ENCODE measurements at regions not wholly inside any gene's neighbourhood (a gene's known extent, or its start where the extent isn't known, plus 50 kb on each side); places are given as distances from the start of the nearest gene placed in this dataset.

DNA sequence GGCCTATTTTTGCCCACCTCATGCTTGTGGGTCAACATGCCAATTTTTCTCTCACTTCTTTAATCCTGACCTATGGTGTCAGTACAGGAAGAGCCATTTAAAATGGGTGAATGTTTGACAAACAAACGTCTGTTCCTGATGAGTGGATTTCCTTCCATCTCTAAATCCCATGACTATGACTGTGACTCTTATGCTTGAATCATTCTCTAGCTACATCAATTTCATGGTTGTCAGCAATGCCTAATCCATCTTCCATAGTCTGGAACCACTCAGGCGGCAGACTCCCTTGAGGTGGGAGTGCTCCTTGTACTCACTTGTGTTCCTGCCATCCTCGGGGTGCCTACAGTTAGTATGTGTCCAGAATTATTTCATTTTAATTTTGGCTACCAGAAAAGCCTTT lies 194.9 kb upstream of the RPS6KA3 start:
- DNase-seq = no peak

GRCh38 chrX:20461002-20461401 lies 194.3 kb upstream of the RPS6KA3 start:
- no peak for DNase-seq

DNA sequence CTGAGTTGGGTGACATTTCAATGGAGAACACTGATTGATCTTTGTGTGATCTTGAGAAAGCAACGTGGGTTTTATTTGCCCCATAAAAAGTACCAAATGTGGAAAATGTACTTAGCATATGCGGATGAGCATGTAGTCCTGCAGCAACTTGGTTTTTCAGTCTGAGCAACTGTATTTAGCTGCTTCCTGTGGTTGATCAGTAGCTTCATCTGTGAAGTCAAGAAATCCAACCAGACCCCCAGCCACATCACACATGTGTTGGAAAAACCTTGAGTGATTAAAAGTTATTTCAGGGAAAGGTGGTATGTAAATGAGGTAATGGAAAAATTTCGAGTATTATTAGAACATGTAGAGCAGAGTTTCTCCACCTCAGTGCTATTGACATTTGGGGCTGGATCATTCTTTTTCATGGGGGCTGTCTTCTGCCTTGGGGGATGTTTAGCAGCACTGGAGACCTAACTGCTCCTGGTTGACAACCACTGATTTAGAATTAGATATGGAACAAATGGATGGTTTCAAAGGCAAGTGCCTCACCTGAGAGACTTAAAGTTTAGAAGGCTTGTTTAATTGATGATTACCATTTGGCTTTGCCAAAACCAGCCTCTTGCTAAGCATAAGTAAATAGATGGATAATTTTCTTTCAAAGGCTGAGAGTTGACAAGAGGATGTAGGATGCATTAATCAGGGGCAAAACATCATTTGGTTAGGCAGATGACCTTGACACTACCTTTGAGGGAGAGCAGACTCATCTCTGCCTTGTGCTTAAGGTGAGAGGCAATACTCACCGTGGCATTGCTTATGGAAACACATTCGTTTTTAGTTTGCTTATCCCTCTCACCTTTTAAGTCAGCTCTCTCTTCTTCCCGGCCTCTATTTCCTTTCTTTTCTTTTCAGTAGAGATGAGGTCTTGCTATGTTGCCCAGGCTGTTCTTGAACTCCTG lies 193.0 kb upstream of the RPS6KA3 start:
- no peak for DNase-seq

GRCh38 chrX:20456971-20457370 lies 190.3 kb upstream of the RPS6KA3 start:
- DNase-seq = no peak

- no peak for DNase-seq
These were observed 188.3 kb upstream of the RPS6KA3 start for GRCh38 chrX:20455001-20455400.

DNA sequence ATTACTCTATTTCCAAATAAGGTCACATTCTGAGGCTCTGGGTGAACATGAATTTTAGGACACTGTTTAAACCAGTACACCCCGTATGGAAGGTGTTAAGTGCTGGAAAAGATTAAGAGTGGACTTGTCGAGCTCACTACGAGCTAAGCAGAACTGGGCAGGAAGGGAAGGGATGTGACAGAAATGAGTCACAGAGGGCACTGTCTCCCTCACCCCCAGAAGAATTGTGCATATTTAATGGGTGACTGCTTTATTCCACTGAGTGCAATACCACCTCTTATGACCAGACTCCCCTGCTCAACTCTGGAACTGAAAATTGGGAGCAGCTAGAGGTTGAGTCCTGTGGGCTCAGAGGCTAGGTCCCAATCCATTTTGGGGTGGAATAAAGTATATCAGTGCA lies 187.4 kb upstream of the RPS6KA3 start:
- DNase-seq = no peak

DNA sequence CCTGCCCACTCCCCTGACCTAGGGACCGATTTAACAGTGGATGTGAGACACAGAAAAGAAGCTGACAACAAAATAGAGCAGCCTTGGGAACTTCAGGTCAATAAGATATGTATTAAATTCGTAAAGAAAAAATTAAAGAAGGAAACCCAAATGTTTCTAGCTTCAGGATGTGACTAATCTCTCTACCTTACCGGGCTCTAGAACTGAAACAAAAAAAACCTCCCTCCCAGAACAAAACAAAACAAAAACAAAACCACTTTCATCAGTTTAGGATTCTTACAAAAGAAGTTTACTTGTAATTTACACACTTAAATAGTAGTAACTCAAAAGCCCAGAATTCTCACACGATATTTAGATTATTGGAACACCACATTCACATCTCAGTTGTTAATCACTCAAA lies 185.8 kb upstream of the RPS6KA3 start:
- DNase-seq = no peak

GRCh38 chrX:20451929-20452328 lies 185.2 kb upstream of the RPS6KA3 start:
- no peak for DNase-seq

DNA sequence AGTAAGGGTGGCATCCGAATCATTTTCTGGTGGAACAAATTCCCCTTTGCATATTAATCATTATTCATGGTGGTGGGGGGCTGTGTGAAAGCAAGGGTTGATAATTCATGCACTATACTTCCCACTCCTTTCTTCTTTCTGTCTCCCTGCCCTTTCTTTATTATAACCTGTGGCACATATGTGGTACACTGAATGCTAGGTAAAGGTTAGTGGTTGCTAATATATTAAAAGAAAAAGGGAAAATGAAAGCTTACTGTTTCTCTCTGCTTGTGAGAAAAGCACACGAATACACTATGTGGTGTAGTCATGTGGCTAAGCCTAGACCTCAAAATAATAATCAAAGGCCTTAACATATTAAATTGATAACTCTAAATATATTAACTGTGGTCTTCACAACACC lies 178.4 kb upstream of the RPS6KA3 start:
- DNase-seq = no peak

DNA sequence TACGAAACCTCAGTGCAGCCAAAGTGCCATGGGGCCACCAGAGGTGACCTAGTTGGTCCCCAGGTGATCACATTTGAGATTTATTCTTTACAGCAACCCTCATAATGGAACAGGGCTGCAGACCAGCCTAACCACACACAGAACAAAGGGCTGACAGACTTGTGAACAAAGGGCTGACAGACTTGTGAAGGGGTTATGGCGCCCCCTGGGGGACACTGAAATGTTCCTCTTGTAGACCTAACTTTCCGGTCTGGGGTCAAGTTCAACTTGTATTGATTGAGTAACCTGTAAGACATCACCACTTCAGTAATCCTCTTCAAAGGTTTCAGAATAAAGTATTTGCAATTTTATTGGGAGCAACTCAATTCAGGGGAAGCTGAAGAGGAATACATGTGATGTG lies 175.9 kb upstream of the RPS6KA3 start:
- DNase-seq = peak; percentile 23

DNA sequence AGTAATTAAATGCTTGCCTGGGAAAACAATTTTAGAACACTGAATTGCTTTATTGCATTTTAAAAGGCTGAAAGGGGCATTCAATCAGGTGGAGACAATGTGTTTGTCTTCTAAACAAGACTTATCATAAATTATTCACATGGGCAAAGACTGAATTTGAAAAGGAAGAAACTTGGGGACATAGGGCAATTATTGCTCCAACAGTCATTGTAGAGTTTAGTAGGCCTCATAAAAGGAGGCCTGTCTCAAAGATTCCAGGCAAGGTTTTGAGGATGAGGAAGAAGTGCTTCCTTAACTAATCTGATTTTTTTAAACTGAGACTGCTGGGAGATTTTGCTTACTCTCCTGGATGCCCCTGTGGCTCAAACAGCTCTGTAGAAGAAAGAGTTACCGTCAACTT lies 174.4 kb upstream of the RPS6KA3 start:
- DNase-seq = no peak

DNA sequence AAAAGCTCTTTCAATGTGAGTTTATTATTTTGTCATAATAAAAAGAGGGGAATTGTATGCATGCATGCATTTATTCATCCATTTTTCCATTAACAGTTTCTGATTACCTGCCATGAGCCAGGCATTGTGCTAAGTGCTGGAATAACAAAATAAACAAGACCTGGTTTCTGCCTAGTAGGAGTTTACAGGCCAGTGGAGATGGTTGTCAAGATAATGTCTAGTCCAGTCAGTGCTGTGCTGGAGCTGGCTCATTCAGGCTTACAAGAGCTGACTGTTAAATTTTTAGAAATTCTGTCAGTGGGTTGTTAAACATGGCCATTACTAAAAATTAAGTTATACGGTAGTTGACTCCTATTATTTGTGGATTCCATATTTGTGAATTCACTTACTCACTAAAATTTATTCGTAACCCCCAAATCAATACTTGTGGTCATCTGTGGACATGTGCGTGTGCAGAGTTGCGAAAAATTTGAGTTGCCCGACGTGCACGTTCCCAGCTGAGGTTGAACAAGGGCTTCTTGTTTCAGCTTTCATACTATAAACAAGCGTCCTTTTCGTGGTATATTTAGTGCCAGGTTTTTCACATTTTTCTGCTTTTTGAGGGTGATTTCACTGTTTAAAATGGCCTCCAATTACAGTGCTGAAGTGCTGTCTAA lies 172.3 kb upstream of the RPS6KA3 start:
- no peak for DNase-seq

DNA sequence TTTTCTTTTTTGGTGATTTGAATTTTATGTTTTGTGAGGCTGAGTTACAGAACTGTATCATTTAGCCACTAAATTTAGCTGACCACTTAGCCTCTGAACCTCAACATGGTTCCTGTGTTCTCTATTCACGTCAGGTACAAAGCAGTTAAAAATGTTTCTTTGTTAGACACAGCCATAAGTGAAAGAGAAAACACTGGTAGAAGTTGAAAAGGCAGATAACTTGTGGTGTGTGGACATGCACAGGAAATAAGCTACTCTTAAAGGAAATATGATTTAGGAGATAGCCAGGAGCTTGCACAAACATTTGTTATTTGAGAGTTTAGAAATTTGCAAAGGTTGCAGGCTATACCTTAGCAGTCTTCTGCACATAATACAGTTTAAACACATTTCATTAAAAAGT lies 171.0 kb upstream of the RPS6KA3 start:
- DNase-seq = peak; percentile 20

DNA sequence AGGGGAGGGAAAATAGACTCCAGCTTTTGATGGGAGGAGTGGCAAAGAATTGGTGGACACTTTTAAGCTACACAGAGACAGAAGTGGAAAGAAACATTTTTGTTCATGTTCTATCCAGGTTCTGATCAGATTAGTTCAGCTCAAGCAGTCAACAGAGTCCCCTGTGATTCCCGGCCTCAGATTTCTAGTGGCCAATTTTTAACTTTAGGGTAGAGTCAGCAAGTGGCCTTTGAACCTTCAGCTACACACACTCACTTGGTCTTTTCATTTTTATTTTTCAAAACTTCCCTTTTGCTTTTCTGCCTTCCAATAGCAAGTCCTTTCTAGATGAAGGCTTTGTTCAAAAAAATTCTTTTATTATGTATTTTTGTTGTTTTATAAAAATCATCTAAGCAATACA lies 169.2 kb upstream of the RPS6KA3 start:
- DNase-seq = no peak

GRCh38 chrX:20434986-20435385 lies 168.3 kb upstream of the RPS6KA3 start:
- DNase-seq = no peak

DNA sequence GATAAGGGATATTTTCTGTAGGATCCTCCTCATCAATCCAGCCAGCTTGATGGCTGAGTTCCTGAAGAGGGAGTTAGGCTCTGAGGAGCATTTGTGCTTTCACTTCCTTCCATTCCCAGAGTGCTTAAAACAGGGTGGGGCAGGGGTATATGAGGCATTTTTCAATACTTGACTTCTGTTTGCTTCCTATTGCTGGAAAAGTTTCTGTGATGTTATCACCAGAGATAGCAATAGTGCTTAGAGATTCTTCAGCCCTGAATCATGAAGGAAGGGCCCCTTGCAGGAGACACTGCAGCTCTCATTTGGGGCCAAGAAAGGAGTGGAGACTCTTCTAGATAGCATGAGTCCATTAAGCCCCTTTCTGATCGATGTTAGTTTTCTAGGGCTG lies 166.7 kb upstream of the RPS6KA3 start:
- DNase-seq = no peak

- no peak for DNase-seq
These were observed 166.2 kb upstream of the RPS6KA3 start for GRCh38 chrX:20432746-20433387.

GRCh38 chrX:20432048-20432447 lies 165.3 kb upstream of the RPS6KA3 start:
- no peak for DNase-seq

DNA sequence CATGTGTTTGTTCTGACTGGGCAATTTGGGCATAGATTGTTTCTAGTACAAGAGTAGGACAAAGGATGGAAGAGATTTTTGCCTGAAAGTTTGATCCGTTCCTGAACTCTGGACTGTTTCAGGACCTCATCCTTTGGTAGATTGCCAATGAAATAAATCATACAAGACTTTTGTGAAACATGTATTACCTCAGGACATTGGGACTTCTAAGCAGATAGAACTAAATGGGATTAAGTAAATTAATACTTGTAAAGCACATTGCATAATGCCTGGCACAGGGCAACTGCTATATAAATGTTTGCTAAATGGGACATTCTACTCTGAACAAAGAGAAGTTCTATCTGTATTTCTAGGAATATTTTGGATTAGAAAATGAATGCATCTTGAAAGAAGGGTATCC lies 164.8 kb upstream of the RPS6KA3 start:
- no peak for DNase-seq

DNA sequence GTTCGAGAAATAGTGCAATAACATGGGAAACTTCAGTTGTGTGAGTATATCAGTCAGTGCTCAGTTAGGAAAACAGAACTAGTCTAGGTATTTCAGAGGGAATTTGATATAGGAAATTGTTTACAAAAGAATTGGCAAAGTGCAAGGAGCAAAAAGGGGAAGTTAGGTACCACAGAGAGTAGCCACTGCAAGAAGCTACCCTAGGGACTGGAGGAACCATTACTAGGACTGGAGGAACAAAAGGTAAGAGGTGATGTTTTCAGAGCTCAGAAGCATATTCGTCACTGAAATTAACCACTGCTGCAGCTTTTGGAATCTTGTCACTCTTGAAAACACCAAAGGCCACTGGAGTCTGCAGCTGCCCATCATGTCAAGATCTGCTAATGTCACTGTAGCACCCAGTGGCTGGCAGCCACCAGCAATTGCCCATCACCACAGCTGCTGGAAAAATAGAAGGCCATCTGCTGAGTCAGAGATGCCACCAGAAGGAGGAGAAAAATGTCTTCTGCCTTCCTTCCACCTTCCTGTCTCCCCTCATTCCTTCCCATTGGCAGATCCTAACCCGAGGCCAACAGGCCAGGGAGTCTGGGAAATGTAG lies 160.6 kb upstream of the RPS6KA3 start:
- no peak for DNase-seq

DNA sequence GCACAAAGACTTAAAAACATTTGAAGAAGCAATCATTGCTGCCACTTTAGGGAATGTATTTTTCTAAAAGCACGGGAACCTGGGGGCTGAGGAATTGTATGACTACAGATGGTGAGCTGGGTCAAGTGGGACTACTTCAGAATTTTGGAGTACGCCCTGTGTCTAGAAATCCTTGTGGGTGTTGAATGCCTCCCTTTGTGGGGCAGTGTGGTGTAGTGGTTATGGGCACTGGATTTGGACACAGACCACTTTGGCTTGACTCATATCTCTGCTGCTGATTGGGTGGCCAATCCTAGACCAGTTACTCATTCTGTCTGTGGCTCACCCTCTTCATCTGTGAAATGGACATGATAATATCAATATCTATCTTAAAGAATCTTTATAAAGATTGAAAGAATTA lies 155.0 kb upstream of the RPS6KA3 start:
- DNase-seq = no peak

- no peak for DNase-seq
These were observed 154.6 kb upstream of the RPS6KA3 start for GRCh38 chrX:20421275-20421674.

DNA sequence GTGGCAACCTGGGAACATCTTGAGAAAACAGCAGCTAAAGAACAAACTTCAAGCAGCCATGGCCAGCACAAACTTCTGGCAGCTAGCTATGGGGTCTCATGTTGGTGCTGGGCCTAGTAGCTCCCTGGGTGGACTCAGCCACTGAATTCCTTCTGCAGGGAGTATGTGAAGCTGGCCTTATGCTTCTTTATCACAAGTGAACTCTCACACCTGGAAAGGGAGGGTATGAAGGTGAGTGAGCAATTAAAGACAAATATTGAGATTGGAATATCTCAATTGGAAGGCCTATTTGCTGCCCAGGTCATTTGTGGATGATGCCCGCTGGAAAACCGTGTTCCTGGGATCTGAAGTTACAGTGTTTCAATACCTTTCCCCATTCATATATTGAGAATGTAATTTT lies 153.3 kb upstream of the RPS6KA3 start:
- DNase-seq = no peak
